Esophagus (tissue), 2 donors: ENCODE measurements at regions not wholly inside any gene's neighbourhood (a gene's known extent, or its start where the extent isn't known, plus 50 kb on each side); places are given as distances from the start of the nearest gene placed in this dataset.

Source experiments
- H3K27ac ChIP-seq, 2 donors: one replicate each; pipeline ENCODE4 v1.5.1; 2013; ENCODE audit warnings: low read depth in 2 of 2, mild to moderate bottlenecking in 2 of 2, inconsistent platforms in 1 of 2, low read length in 1 of 2, moderate library complexity in 1 of 2
- H3K27me3 ChIP-seq, 2 donors: one replicate each; pipeline ENCODE4 v1.6.1; 2013; ENCODE audit warnings: low read length in 2 of 2, control low read depth in 1 of 2, mild to moderate bottlenecking in 1 of 2; ENCODE audit not compliant: insufficient read depth in 2 of 2, control insufficient read depth in 1 of 2
- H3K36me3 ChIP-seq, 2 donors: one replicate each; pipeline ENCODE4 v1.6.1; 2013; ENCODE audit warnings: low read length in 1 of 2; ENCODE audit not compliant: control insufficient read depth in 2 of 2, insufficient read depth in 2 of 2
- H3K4me1 ChIP-seq, 2 donors: one replicate each; pipeline ENCODE4 v1.6.1; 2013; ENCODE audit warnings: low read length in 1 of 2; ENCODE audit not compliant: control insufficient read depth in 2 of 2, insufficient read depth in 2 of 2
- H3K4me3 ChIP-seq, 2 donors: one replicate each; pipeline ENCODE4 v1.5.1; 2013; ENCODE audit warnings: low read length in 2 of 2, mild to moderate bottlenecking in 2 of 2, low read depth in 1 of 2, moderate library complexity in 1 of 2
- H3K9me3 ChIP-seq, 2 donors: one replicate each; pipeline ENCODE4 v1.6.1; 2013; ENCODE audit warnings: mild to moderate bottlenecking in 2 of 2, low read depth in 1 of 2, low read length in 1 of 2, moderate library complexity in 1 of 2; ENCODE audit not compliant: control insufficient read depth in 2 of 2, insufficient read depth in 1 of 2
- WGBS, 2 donors: extraction: QIAGEN DNeasy Blood & Tissue Kit; methylation state at CpG; one replicate each; pipeline ENCODE4 v1.1.7; 2013; 5-methylcytosine and 5-hydroxymethylcytosine counted together
- donor health status: healthy with polysubstance abuse.
- donor health status: Bipolar disorder and iron deficiency.

DNA sequence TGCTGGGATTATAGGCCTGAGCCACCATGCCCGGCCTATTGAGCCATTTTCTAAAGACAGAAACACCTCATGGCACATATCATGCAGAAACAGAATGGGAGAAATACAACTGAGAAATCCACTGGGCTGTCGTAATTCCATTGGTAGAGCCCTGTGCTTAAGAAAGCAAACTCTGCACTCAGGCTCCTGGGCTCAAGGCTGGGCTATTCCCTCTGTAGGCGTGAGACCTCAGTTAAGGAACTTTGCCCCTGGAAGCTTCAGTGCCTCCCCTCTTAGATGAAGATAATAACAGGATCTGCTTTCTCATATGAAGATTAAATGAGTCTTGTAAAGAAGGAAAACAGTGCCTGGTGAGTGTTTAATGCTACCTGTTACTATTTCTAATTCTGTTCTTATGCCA lies 120.3 kb downstream of the PXDC1 start:
- Histone ChIP-seq H3K27ac (no peak overlapping the region), H3K36me3 (no peaks in the 10 kb centered on the region), H3K4me3 (no peak overlapping the region), H3K4me1 (no peaks in the 10 kb centered on the region), H3K27me3 (no peaks in the 10 kb centered on the region), H3K9me3 (no peaks in the 10 kb centered on the region)
- WGBS, 2 donors, result 81 to 95% methylated on average over 3 of the region's 3 CpGs

DNA sequence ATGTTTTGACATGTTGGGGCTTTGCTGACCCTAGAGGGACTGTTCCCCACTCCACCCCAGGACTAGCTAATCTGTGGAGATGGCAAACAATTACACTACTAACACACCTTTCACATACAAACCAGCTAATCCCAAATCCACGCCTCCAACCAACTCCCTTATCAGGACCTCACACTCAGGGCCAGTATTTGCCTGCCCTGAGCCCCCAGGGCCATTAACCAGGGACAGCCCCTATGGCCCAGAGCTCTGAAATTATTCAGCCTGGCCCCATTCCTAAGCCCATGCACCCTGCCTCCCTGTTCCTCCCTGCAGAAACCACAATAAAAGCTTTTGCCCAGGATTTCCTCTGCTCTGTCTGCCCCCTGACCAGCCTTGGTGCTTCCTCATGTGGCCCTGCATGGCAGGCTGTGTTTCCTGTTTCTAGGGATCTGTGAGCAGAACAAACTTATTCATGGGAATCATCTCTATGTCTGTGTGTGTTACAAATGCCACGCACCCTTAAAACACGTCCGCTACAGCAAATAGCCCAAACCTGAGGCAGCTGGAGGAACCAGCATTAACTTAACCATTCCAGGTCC lies 121.2 kb downstream of the PXDC1 start:
- no peak overlapping the region for H3K27ac ChIP-seq
- no peaks in the 10 kb centered on the region for H3K4me1 ChIP-seq
- H3K36me3 ChIP-seq, result no peaks in the 10 kb centered on the region
- H3K4me3 ChIP-seq, result no peak overlapping the region
- 79 to 83% methylated on average over 4 of the region's 4 CpGs for WGBS, 2 donors
- H3K9me3 ChIP-seq, result no peaks in the 10 kb centered on the region
- H3K27me3 ChIP-seq, result no peaks in the 10 kb centered on the region

DNA sequence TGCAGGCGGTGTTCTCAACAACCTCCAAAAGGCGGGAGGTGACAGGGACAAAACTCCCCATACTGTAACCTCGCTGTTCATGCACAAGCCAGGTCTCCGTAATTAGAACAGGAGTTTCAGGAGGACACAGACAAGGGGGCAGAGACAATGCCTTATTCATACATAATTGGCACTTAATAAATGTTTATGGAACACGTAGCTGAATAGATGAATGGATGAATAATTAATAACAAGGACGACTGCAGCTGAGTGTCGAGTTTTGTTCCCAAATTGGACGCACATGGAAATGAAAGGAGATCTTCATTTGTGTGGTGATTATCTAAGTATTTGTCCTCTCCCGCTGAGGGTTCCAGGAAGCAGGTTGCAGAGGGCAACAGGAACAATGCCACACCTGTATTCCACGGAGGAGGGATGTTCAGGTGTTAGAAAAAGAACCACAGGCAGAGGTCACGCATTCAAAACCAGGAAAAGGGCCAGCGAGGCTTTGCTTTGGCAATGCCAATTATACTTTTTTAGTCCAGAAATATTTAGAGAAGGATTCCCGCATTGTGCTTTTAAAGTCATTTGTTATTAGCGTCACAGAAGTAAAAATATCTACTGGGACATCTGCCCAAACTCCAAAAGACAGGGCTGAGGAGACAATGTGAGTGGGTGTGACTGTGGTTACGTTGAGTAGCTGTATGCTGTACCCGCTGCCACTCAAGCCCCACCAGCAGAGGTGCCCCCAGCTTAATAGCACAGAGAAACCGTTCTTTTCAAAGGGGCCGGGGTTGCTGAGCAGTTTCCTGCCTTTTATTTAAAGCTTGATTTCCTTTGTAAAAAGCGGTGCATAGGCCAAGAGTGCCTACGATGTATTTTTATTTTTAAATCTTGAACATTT lies 123.3 kb downstream of the PXDC1 start:
- Histone ChIP-seq H3K27ac (no peak overlapping the region), H3K4me3 (no peak overlapping the region)

DNA sequence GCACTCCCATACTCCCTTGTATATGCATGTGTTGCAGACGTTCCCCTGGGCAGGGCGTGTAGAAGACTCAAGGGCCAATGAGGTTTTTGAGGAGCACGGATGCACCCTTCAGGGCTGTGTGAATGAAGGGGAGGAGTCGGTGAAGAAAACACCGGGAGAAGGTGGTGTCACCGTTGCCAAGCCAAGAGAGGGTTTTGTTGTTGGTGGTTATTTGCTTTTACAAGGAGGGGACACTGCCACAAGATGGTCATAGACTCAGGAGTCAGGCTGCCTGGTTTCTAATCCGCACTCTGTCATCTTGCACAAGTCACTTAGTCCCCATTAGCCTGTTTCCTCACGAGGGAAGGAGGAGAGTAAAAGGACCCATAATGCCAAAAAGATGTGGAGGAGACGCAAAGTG lies 124.0 kb downstream of the PXDC1 start:
- no peaks in the 10 kb centered on the region for H3K36me3 ChIP-seq
- no peaks in the 10 kb centered on the region for H3K27me3 ChIP-seq
- 45 to 54% methylated on average over 9 of the region's 9 CpGs for WGBS, 2 donors
- H3K4me3 ChIP-seq, result no peak overlapping the region
- no peaks in the 10 kb centered on the region for H3K4me1 ChIP-seq
- H3K27ac ChIP-seq, result no peak overlapping the region
- H3K9me3 ChIP-seq, result no peaks in the 10 kb centered on the region

More for the DNA sequence above, 123.3 kb downstream of the PXDC1 start:
- no peaks in the 10 kb centered on the region for H3K36me3 ChIP-seq
- no peaks in the 10 kb centered on the region for H3K4me1 ChIP-seq
- 27 to 31% methylated on average over 20 of the region's 20 CpGs for WGBS, 2 donors
- H3K27me3 ChIP-seq, result no peaks in the 10 kb centered on the region
- H3K9me3 ChIP-seq, result no peaks in the 10 kb centered on the region

DNA sequence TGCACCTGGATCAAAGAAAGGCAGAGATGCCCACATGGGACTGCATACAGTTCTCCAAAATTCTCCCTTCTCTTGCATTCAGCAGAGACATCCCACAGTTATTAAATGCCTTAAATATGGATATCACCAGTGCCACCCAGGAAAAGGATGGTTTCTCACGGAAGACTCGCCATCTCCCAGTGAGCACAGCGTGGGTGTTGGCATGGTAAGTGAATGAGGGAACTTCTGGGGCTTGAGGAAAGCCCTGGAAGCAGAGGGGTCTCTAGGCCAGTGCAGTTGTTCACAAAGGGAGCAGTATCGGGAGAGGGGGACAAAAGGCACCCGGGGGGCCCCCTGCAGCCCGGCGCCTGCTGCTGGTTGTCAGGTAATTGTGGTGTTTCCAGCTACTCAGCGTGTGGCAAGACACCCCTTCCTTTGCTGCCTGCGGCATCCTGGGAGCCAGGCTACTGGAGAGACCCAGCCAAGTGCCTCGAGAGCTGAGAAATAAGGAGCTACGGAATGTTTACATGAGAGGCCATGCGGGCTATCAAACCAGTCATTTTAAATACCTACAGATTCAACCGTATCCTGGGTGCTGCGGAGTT lies 125.4 kb downstream of the PXDC1 start:
- no peak overlapping the region for H3K4me3 ChIP-seq
- 75 to 81% methylated on average over 14 of the region's 14 CpGs for WGBS, 2 donors
- no peaks in the 10 kb centered on the region for H3K9me3 ChIP-seq
- H3K36me3 ChIP-seq, result no peaks in the 10 kb centered on the region
- H3K4me1 ChIP-seq, result peaks cover 0 to under 1% of the 10 kb centered on the region in 2 donors
- no peaks in the 10 kb centered on the region for H3K27me3 ChIP-seq
- no peak overlapping the region for H3K27ac ChIP-seq

DNA sequence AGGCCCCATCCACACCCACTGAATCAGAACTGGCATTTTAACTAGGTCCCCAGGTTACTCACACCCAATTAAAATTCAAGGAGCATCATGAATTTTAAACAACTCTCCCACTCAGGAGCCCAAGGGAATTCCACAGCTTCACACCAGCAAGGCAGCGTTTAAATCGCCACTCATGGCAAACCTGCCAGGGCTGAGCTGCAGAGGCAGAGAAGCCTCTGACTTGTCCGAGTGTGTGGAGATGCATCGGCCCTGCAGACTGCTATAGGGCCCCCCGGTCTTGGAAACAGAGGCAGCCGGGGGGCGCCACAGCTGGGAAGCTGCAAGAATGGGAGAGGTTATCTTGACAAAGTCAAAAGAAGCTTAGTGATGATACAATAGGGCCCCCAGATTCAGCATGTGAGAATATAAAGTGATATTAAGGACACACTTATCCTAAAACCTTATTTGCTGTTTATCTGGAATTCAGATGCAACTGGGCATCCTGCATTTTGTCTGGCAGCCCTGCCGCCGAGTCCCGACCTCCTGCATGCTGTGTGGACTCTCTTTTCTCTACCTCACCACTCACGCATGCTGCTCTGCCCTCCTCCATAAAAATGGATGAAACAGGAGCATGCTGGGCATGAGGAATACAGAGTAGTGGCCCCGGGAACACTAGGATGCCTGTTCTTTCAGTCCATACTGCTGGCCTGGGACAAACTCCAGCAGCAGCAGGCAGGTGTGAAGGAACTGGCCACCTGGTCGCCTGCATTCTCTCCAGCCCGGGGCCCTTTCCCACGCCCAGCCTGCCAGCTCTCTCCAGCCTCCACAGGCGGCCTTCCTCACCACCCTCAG lies 126.1 kb downstream of the PXDC1 start:
- Histone ChIP-seq H3K4me1 (peaks cover 0 to 3% of the 10 kb centered on the region in 2 donors), H3K27ac (no peak overlapping the region), H3K27me3 (no peaks in the 10 kb centered on the region), H3K4me3 (no peak overlapping the region), H3K36me3 (no peaks in the 10 kb centered on the region), H3K9me3 (no peaks in the 10 kb centered on the region)
- 79 to 84% methylated on average over 15 to 16 of the region's 16 CpGs for WGBS, 2 donors

DNA sequence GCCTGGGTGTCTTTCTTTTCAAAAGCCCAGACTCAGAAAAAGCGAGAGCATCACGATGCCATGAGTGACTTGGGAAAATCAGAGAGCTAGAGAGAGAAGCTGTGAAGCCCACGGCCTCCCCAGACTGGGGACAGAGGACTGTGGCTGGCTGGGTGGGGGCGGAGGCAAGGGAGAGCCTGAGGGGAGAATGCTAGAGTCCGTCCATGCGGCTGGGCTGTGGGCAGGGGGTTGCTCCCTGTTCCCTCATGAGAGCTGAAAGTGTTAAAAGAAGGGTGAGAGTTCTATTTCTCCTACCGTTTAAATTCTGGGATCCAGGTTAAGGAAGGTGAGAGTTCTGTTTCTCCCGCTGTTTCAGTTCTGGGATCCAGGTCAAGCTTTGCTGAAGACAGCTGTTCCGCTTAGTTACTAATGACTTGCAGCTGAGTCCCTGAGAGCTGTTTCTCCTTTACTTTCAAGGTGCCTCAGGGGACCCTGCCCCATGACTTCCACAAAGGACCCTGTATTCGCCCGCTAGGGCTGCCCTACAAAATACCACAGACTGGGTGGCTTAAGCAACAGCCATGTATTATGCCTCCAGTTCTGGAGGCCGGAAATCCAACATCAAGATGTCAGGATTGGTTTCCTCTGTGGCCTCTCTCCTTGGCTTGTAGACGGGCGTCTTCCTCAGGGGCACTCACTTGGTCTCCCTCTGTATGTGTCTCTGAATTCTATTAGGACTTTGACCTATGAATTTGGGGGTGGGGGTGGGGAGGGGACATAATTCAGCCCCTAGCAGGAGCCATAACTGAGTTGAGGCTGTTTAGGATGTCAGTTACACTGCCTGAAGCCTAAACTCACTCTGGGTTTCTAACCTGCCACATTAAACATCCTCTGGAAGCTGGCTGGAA lies 127.0 kb downstream of the PXDC1 start:
- 83 to 84% methylated on average over 14 of the region's 14 CpGs for WGBS, 2 donors
- H3K9me3 ChIP-seq, result no peaks in the 10 kb centered on the region
- H3K27me3 ChIP-seq, result no peaks in the 10 kb centered on the region
- H3K4me3 ChIP-seq, result no peak overlapping the region
- no peak overlapping the region for H3K27ac ChIP-seq
- peaks cover 0 to 3% of the 10 kb centered on the region in 2 donors for H3K4me1 ChIP-seq
- no peaks in the 10 kb centered on the region for H3K36me3 ChIP-seq

DNA sequence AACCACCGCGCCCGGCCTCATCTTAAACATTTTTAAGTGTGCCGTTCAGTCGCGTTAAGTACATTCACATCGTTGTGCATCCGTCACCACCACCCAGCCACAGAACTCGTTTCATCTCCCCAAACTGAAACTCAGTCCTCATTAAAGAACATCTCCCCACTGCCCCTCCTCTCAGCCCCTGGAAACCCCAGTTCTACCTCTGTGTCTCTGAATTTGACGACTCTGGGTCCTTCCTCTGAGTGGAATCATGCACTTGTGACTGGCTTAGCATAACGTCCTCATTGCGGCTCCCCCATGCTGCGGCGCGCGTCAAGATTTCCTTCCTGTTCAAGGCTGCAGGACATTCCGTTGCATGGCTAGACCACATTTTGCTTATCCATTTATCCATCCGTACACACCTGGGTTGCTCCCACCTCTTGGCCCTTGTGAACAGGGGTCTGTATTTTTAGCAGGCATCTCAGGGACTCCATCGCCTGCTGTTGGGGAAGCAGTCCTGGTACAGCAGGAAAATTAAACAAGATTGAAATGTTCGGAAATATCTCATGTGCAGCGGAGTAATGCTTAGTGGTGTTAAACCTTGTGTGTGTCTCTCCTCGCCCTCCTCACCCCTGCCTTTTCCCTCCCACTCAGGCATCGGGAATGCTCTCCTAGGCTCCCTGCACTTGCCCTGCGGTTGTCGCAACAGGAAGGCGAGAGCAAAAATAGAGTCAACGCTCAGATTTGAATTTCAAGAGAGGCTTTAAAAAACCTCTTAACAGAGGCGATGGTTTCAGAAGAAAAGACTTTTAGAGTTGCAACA lies 127.9 kb downstream of the PXDC1 start:
- Histone ChIP-seq H3K4me1 (peaks cover 0 to 3% of the 10 kb centered on the region in 2 donors), H3K27ac (no peak overlapping the region), H3K4me3 (no peak overlapping the region), H3K27me3 (no peaks in the 10 kb centered on the region), H3K36me3 (no peaks in the 10 kb centered on the region), H3K9me3 (no peaks in the 10 kb centered on the region)
- WGBS, 2 donors, result 78 to 83% methylated on average over 28 of the region's 28 CpGs
